HK-2 (cell line): ENCODE measurements at regions not wholly inside any gene's neighbourhood (a gene's known extent, or its start where the extent isn't known, plus 50 kb on each side); places are given as distances from the start of the nearest gene placed in this dataset.

Source experiments
- DNase-seq: peaks from one replicate; pipeline ENCODE4 v3.0.0-alpha.2; 2018; ENCODE audit not compliant: unreplicated experiment

DNA sequence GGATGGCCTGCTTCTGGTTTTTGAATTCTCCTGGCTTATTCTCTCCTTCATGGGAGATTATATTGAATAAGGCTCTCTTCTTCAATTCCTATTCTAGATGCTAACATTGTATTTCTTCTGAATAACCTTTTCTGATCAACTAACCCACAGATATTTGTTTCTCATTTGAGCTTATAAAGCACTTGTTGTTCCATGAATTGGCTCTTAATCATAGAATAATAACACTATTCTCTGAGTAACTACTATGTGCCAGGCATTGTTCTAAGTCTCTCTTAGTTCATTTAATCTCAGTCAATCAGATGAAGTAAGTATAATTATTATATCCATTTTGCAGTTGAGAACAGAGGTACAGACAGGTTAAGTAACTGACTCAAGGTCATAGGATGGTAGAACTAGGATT lies 136.3 kb upstream of the MLIP start:
- no peak for DNase-seq

DNA sequence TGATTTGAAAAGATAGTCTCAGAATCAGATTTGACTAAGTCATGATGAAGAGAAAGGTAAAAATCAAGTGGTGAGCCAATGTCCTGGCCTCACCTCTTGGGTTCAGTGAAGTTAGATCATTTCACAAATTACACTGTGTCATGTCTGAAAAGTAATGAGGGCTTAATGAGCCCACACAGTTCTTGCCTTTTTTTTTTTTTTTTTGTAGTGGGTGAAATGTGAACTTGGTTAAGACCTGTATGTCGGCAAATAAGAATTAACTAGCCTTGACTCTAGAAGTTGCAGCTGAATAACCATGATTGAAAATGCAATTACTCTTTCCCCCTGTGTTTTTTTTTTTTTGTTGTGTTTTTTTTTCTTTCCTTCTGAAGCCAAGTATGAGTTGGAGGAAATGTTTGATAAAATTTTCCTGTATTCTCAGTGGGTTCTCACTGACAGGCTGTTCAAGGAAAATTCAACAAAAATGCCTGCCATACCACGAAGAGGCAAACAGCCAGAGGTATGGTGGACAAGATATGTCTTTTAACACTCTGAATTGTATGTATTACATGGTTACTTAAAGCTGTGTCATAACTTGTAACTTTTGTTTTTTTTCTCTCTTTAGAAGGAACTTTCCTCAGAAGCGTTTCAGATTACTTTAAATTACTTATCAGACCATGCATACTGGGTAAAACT lies 135.2 kb upstream of the MLIP start:
- DNase-seq, result no peak

DNA sequence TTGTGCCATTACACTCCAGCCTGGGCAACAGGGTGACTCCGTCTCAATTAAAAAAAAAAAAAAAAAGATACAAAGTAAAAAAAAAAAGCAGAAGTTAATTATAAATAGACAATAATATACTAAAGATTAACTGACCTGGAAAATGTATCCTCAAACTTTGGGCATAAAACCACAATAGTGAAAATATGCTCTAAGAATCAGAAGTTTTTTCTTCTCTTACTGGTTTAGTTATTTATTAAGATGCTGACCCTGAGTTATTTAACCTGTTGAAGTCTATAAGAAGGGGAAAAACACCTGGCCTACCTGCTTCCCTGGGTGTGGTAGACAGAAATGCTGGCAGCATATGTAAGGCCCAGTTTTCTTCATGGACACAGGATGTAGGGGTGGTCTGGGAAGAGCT lies 133.7 kb upstream of the MLIP start:
- DNase-seq, result no peak

DNA sequence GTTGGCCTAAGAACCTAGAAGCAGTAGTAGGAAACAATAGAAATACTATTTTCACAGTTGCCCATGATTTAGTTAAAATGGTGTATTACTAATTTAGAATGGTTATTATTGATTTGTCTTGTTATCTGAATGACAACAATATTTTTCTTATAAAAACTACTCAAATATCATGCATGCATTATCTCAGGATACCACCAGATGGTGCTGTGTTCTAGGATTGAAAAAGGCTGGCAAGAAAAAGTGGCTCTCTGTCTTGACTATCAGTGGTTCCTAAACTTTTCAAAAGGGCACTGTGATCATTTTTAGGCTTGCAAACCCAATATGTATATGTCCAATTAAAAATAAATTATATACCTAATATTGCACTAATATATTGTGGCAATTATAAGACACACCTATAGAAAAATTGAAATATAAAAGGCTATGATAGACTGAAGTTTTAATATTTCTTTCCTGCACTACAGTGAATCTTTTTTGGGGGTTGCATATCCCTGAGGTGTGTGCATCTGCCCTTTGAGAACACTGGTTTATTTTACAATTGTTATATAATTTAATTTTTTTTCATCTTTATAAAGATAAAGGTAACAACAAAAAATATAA lies 131.7 kb upstream of the MLIP start:
- no peak for DNase-seq

DNA sequence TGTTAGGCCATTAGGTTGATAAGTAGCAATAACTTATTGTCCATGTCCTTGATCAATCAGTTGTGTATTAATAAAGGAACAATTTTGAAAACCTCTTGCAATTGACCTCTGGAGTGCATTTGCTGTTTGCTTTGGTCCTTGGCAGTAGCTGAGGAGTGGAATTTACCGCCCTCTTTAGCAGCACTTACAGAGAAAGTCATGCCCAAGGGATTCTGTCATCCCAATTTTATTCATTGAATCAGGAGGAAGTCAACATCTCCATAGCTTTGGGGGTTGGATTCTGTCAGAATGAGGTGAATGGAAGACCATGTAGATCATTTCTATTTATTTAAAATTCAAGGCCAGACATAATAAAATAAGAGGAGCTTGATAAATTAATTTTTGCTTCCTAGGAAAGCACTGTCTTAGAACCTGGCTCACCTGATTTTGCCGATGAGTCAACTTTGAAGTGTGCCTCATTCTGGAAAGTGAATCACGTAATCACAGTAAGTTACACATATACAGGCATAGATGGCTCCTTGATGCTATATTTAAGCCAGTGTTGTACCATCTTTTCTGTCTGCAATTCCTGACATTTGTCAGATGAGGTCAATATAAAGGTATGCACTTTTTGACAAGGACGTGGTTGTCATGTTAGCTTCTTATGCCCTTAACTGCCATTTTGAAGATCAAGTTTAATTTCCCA lies 128.7 kb upstream of the MLIP start:
- DNase-seq, result no peak

DNA sequence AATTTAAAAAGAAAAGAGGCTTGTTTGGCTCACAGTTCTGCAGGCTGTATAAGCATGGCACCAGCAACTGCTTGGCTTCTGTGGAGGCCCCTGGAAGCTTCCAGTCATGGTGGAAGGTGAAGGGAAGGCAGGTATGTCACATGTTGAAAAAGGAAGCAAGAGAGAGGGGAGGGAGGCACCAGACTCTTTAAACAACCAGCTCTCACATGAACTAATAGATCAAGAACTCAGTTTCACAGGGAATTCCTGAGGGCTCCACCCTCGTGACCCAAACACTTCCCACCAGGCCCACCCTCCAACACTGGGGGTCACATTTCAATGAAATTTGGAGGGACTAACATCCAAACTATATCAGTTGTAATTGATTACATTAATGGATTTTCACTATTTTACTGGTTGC lies 127.9 kb upstream of the MLIP start:
- DNase-seq, result no peak

DNA sequence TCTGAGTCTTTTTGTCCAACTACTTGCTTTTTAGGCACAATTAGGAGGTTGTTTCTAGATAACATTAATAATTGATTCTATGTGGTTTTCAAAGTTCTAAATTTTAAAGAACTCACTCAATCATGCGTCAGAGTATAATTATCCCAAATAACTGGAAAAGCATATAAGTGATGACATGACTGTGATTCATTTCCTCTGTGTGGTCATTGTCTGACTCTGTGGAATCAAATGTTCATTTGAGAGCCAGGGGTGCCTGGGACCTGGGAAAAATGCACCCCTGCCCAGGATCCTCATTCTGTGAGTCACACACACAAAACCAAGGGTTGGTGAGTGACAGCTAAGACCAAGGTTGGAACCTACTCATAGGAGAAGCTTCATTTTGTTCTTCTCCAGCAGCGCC lies 127.1 kb upstream of the MLIP start:
- peak; percentile 83 for DNase-seq

DNA sequence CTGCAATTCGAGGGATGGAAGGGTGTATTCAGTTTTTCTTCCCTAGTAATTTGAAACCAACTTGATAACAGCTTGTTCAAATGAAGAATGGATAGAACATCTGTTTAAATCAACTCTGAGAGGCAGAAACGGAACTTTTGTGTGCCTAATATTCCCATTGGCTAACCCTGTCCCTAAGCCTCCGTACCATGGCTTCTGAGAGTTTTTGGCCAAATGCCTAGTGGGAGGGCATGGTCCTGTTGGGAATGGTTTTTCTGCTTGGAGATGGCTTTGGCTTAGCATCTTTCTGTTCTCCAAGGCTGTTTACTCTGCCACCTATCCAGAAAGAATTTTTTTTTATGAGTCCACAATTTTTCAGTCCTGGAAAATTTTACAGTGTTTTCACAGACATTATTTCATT lies 126.7 kb upstream of the MLIP start:
- no peak for DNase-seq

DNA sequence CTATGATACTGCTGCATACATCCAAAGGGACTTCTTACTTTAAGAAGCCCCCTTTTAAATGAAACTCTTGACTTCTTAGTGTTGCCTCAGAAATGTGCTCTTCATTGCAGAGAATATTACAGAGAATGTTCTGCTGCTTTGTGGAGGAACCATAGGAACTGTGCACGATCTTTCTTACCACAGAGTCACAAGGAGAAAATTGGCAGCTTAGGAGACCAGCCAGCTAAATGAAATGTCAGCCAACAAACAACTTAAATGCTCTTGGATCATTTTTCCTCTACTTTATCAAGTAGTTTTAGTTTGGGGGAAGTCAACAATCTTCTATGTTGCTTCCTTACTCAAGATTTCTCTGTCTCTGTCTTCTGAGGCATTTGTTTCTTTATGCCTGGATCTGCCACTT lies 125.9 kb upstream of the MLIP start:
- DNase-seq, result no peak

DNA sequence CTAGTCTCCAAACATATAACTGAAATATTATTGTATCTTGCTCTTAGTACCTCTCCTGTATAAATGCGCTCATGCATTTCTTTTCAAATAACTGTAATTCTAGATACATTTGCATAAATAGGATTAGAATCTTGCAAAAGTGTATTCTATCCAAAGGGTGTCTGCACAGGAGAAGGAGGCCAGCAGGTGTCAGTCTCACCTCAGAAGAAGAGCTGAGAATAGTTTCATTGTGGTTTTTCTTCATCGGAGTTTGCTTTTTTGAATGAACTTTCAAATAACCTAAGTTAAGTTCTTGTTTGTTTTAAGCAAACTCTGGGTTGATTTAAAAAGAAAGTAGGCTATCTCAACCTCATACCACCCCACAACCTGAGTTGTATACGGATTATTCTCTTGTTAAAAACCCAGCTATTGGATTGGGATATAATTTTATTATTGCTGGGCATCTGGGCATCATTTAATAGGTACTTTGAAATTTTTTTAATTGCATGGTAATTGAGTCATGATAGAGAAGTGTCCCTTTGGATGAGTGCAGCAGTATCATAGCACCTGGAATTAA lies 125.0 kb upstream of the MLIP start:
- DNase-seq, result peak; percentile 22

DNA sequence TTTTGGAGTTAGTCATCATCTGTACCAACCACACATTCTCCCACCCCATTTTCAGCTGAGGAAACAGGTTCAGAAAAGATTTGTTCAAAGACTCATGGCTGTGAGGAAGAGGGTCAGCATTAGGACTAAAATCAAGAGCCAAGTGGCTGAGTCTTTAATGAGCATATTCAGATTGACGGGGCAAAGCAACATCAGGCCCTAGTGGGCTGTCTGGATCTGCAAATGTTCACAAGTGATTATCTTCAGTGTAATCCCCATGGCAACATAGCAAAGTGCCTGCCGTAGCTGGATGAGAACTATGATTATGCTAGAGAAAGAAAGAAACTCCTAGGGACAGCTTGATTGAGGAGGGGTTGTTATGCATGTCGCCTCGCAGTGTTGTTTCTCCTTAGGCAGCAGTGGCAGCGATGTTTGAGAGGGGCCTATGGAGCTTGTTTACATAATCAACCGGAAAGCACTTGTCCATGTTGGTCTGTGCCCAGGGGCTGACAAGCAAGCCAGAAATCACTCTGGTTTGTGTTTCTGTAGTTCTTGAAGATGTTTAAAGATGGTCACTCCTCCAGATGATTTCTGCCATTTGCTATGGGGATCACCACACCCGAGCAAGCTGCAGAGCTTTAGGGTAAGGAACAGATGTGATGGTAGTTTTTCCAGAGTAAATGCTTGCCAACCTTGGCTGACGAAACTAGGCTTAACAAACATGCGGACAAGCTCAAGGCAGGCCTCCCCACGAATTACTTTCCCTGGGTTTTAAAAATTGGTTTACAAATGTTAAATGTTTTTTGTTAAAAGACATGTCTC lies 124.3 kb upstream of the MLIP start:
- DNase-seq, result no peak

DNA sequence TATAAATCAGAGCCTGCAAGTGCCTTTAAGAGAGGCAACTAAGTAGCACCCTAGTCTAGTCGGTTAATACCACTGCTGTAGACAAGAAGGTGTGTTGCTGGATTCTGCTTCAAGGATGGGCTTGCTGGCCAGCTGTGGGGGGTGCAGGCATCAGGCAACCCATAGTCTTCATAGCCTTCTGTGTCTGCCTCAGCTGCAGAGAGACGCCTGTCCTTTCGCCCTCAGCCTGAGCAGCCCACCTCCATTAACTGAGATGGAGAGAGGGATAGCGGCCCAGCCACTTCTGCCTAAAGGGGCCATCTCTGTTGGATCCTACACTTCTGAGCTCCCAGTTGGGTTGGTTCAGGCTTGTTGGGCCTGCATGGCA lies 123.7 kb upstream of the MLIP start:
- no peak for DNase-seq

DNA sequence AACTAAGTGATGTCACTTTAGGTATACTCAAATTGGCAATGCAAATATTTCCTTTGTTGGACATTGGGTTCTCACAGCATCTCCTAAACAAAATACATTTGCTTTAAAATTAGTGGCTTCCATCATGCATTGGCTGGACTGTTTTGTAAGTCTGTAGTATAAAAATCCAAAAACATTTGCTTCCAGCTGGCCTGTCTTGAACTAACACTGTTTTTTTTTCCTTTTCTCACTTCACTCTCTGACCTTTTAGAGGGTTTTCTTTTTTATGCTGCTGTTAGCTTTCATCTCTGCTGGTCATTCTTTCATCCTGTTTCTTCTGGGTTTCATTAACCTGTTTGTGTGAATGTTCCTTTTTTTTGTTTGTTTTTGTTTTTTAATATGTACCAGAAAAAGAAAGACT lies 121.7 kb upstream of the MLIP start:
- DNase-seq, result no peak

DNA sequence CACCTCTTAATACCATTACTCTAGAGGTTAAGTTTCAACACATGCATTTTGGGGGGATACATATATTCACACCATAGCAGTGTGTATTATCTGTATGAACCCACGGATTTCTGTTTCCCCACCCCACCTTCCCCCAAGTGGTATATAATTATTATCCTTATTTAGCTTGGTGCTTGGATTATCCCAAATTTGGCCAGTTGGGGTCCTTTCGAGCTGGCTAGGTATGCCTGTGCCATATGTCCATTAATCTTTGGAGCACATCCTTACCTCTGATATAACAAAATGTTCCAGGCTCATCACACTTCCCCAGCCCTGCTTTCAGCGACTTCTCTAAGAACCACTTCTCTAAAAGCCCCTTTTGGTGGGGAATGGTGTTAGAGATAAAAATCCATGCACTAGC lies 118.7 kb upstream of the MLIP start:
- no peak for DNase-seq

DNA sequence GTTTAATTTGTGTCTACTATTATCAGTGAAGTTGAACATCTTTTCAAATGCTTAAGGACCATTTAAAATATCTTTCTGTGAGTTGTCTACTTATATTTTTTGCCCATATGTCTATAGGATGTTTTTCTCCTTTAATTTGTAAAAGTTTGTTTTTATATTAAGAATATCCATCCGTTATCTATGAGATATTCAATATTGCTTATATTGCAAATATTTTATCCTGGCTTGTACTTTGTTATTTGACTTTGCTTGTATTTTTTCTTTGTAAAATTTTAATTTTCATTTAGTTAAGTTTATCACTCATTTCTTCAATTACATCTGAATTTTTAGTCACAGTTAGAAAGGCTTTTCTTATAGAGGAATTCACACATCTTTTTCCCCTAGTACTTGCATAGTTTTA lies 117.0 kb upstream of the MLIP start:
- DNase-seq, result no peak

DNA sequence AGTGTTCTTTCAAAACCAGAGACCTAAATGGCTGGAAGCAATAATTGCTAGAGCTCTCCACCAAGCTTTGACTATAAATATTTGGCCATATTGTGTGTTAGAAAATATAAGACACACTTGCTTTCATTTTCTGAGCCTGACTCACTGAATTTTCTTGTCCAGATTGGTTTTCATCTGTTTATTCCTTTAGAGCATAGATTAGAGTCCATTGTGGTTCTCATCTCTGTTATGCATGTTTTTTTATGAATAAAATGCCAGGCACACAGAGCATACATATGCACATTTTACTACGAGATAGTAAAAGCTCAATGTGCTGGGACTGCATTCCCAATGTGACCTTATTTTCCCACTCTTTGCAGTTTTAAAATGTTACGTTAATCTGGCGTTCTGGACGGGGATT lies 115.3 kb upstream of the MLIP start:
- no peak for DNase-seq

DNA sequence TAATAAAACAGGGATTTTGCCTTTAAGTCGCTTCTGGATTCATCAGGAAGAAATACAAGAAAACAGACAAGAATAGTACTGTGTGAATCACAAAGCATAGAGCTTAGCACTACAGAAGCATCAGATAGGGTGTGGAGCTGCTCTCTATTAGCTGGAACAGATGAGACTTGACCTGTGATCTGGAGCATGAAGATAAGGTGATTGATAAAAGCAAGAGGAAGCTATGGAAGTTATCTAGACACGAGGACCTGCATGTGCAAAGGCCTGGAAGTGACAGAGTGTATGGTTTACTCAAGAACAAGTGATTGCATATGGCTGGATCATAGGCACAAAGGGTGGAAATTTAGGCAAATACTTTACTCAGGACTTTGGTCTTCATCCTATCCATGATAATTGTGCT lies 112.9 kb upstream of the MLIP start:
- DNase-seq, result no peak

DNA sequence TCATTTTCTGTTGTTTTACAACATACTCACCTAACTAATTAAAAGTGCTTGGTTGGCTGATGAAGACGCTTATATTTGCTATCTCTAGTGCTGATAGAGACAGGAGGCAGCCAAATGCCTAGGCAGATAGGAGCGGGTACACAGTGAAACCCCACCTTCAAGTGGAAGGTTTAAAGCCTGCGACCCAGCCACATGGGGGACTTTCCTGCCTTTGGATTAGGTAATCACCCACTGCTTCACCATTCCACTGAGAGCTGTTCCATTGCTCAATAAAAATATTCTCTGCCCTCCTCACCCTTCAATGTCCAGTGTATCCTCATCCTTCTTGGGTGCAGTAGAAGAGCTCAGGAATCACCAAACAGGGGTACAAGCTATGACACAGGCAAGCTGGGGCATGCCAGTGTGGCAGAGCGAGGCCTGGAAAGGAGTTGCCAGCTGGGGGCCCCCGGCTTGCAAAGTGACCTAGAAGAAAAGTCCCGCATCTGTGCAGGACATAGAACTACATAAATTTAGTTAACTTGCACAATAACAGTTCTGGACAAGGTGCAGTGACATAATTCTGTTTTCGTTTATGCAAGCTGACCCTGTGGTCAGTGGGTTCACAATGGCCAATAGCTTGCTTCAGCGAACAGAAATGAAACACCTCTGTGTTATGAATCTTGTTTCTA lies 112.0 kb upstream of the MLIP start:
- no peak for DNase-seq

DNA sequence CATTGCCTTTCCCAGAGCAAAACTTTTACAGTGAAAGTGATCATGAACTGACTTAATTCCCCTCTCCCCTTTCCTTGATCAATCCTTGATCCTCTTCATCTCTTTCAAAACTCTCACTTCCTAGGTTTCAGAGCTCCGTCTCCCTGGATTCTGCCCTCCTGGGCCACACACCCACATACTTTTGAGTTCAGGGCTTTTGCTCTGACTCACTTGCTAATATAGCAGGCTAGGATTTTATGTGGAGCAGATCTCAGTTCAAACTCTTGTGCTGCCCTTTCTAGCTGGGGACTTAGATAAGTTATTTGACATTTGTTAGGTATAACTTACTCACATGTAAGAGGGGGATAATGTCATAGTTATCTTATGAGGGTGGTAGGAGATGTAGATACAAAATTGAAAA lies 109.1 kb upstream of the MLIP start:
- no peak for DNase-seq

DNA sequence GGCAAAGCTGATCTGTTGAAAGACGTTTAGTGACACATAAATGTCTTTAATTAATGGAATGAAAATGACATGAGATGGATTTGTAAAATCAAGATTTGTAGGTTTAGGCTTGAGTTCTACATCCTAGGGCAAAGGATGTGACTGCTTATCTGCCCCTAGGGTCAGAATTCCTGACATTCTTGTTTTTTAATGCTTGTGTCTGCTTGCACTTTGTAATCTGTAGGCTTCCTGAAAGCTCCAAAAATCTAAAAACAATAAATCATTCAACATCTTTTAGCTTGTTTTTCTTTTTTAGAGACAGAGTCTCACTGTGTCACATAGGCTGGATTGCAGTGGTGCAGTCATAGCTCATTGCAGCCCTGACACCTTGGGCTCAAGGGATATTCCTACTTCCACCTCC lies 107.9 kb upstream of the MLIP start:
- DNase-seq, result no peak

DNA sequence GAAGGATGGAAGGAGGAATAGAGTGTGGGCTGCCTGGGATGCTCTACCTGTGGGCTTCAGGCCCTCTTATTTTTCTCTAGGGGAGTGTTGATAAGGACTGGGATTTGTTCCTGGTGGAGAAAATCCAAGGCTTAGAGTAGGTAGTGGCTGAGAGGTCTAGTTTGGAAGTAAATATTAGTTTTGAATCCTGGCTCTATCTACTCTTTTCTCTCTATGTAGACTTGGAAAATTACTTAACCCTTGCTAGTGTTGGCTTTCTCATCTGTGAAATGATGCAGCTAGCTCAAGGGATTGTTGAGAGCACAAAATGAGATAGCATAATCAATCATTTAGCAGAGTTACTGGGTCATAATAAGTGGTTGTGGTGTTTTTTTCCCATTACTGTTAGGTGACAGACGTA lies 102.7 kb upstream of the MLIP start:
- no peak for DNase-seq

DNA sequence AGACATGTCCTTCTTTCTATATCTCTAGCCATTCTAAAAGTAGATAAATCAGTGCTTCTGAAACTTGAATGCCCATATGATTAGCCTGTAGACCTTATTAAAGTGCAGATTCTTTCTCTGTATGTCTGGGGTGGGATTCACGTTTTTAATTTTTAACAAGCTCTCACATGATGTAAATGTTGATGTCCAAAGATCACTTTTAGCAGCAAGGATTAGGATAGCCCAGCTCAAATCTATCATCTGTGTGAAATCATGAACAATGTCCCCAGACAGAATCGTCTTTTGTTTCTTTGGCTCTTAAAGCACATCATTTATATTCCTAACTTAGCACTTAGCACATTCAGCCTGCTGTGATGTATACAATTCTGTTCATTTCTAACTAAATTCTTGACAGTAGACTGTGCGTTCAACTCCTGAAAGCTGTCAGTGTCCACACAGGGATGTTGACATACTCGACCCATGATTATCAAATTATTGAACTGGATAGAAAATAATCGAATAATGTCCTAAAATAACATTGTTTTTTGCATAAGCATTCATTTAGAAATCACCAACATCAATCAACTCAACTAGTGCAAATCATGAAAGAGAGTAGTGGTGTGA lies 102.1 kb upstream of the MLIP start:
- no peak for DNase-seq
